ENCODE measurements at regions not wholly inside any gene's neighbourhood (a gene's known extent, or its start where the extent isn't known, plus 50 kb on each side); places are given as distances from the start of the nearest gene placed in this dataset.

- Histone ChIP-seq H3K4me3 (no peak overlapping the region), H3K27ac (no peak overlapping the region), H3K27me3 (no peaks in the 10 kb centered on the region), H3K36me3 (no peaks in the 10 kb centered on the region), H3K9ac (no peak overlapping the region), H3K4me1 (no peaks in the 10 kb centered on the region), H3K4me2 (no peak overlapping the region), H4K20me1 (no peaks in the 10 kb centered on the region), H3K9me3 (no peaks in the 10 kb centered on the region)
- TF ChIP-seq Cebpa-rat (IDR thresholded peaks at IDR 0.05): peak; percentile 26; the same call in 1 of the 2 replicates
Measured at GRCh38 chr5:104128348-104128747, 565.8 kb upstream of the NUDT12 start.

GRCh38 chr5:104126980-104127379, 564.4 kb upstream of the NUDT12 start:
- no peak for TF ChIP-seq Cebpa-rat (IDR thresholded peaks at IDR 0.05)
- Histone ChIP-seq H3K4me2 (no peak overlapping the region), H4K20me1 (no peaks in the 10 kb centered on the region), H3K27me3 (no peaks in the 10 kb centered on the region), H3K4me3 (no peak overlapping the region), H3K9me3 (no peaks in the 10 kb centered on the region), H3K9ac (no peak overlapping the region), H3K27ac (no peak overlapping the region), H3K4me1 (no peaks in the 10 kb centered on the region), H3K36me3 (no peaks in the 10 kb centered on the region)

- Histone ChIP-seq H3K4me2 (no peak overlapping the region), H3K27ac (no peak overlapping the region), H3K4me1 (no peaks in the 10 kb centered on the region), H3K4me3 (no peak overlapping the region), H3K27me3 (no peaks in the 10 kb centered on the region), H4K20me1 (no peaks in the 10 kb centered on the region), H3K9me3 (no peaks in the 10 kb centered on the region), H3K36me3 (no peaks in the 10 kb centered on the region), H3K9ac (no peak overlapping the region)
- TF ChIP-seq Cebpa-rat (IDR thresholded peaks at IDR 0.05): no peak
Measured at GRCh38 chr5:104119529-104119928, 556.9 kb upstream of the NUDT12 start.

GRCh38 chr5:104111632-104112031, 549.0 kb upstream of the NUDT12 start:
- H3K4me3 ChIP-seq: no peak overlapping the region
- no peak overlapping the region for H3K4me2 ChIP-seq
- no peaks in the 10 kb centered on the region for H4K20me1 ChIP-seq
- no peak overlapping the region for H3K27ac ChIP-seq
- no peaks in the 10 kb centered on the region for H3K9me3 ChIP-seq
- no peak overlapping the region for H3K9ac ChIP-seq
- H3K36me3 ChIP-seq: no peaks in the 10 kb centered on the region
- no peaks in the 10 kb centered on the region for H3K4me1 ChIP-seq
- H3K27me3 ChIP-seq: no peaks in the 10 kb centered on the region
- TF ChIP-seq Cebpa-rat (IDR thresholded peaks at IDR 0.05): no peak

GRCh38 chr5:104096451-104096850, 533.9 kb upstream of the NUDT12 start:
- Histone ChIP-seq H3K9me3 (no peaks in the 10 kb centered on the region), H3K27me3 (no peaks in the 10 kb centered on the region)

GRCh38 chr5:104095527-104095926, 532.9 kb upstream of the NUDT12 start:
- H3K27ac ChIP-seq: no peak overlapping the region
- H3K4me2 ChIP-seq: no peak overlapping the region
- no peaks in the 10 kb centered on the region for H3K27me3 ChIP-seq
- H3K4me3 ChIP-seq: no peak overlapping the region
- no peaks in the 10 kb centered on the region for H3K4me1 ChIP-seq
- no peaks in the 10 kb centered on the region for H4K20me1 ChIP-seq
- no peaks in the 10 kb centered on the region for H3K36me3 ChIP-seq
- no peak for TF ChIP-seq Cebpa-rat (IDR thresholded peaks at IDR 0.05)
- no peaks in the 10 kb centered on the region for H3K9me3 ChIP-seq
- no peak overlapping the region for H3K9ac ChIP-seq

More at GRCh38 chr5:104096451-104096850, 533.9 kb upstream of the NUDT12 start:
- TF ChIP-seq Cebpa-rat (IDR thresholded peaks at IDR 0.05): no peak
- Histone ChIP-seq H3K36me3 (no peaks in the 10 kb centered on the region), H4K20me1 (no peaks in the 10 kb centered on the region), H3K27ac (no peak overlapping the region), H3K4me2 (no peak overlapping the region), H3K4me3 (no peak overlapping the region), H3K4me1 (no peaks in the 10 kb centered on the region), H3K9ac (no peak overlapping the region)

- Histone ChIP-seq H4K20me1 (no peaks in the 10 kb centered on the region), H3K36me3 (no peaks in the 10 kb centered on the region), H3K4me1 (no peaks in the 10 kb centered on the region), H3K27ac (no peak overlapping the region), H3K27me3 (no peaks in the 10 kb centered on the region), H3K4me2 (no peak overlapping the region), H3K4me3 (no peak overlapping the region), H3K9ac (no peak overlapping the region), H3K9me3 (no peaks in the 10 kb centered on the region)
- TF ChIP-seq Cebpa-rat (IDR thresholded peaks at IDR 0.05): no peak
Measured at GRCh38 chr5:104088876-104089778, 526.5 kb upstream of the NUDT12 start.

GRCh38 chr5:104084896-104085295, 522.3 kb upstream of the NUDT12 start:
- H3K27ac ChIP-seq: no peak overlapping the region
- no peak overlapping the region for H3K4me2 ChIP-seq
- no peaks in the 10 kb centered on the region for H3K36me3 ChIP-seq
- H3K4me3 ChIP-seq: no peak overlapping the region
- H4K20me1 ChIP-seq: no peaks in the 10 kb centered on the region
- H3K9ac ChIP-seq: no peak overlapping the region
- no peaks in the 10 kb centered on the region for H3K27me3 ChIP-seq
- H3K4me1 ChIP-seq: no peaks in the 10 kb centered on the region
- no peaks in the 10 kb centered on the region for H3K9me3 ChIP-seq
- no peak for TF ChIP-seq Cebpa-rat (IDR thresholded peaks at IDR 0.05)

GRCh38 chr5:104082754-104083153, 520.2 kb upstream of the NUDT12 start:
- Histone ChIP-seq H3K27me3 (no peaks in the 10 kb centered on the region), H3K4me1 (no peaks in the 10 kb centered on the region), H3K27ac (no peak overlapping the region), H3K36me3 (no peaks in the 10 kb centered on the region), H3K9me3 (no peaks in the 10 kb centered on the region), H3K9ac (no peak overlapping the region), H3K4me3 (no peak overlapping the region), H3K4me2 (no peak overlapping the region), H4K20me1 (no peaks in the 10 kb centered on the region)
- no peak for TF ChIP-seq Cebpa-rat (IDR thresholded peaks at IDR 0.05)

GRCh38 chr5:104081232-104081631, 518.6 kb upstream of the NUDT12 start:
- H3K27ac ChIP-seq: no peak overlapping the region
- no peaks in the 10 kb centered on the region for H3K4me1 ChIP-seq
- TF ChIP-seq Cebpa-rat (IDR thresholded peaks at IDR 0.05): no peak
- H3K9me3 ChIP-seq: no peaks in the 10 kb centered on the region
- no peaks in the 10 kb centered on the region for H4K20me1 ChIP-seq
- H3K27me3 ChIP-seq: no peaks in the 10 kb centered on the region
- no peak overlapping the region for H3K4me2 ChIP-seq
- no peaks in the 10 kb centered on the region for H3K36me3 ChIP-seq
- H3K9ac ChIP-seq: no peak overlapping the region
- H3K4me3 ChIP-seq: no peak overlapping the region
